SK-N-SH treated with all-trans-retinoic acid at 6 μM for 48 hours (cell line): ENCODE measurements at regions not wholly inside any gene's neighbourhood (a gene's known extent, or its start where the extent isn't known, plus 50 kb on each side); places are given as distances from the start of the nearest gene placed in this dataset.

Source experiments
- POU6F1 ChIP-seq: fragments of 250-450 bp; sonication (Bioruptor Pico); IDR thresholded peaks from 2 replicates; pipeline ENCODE4 v1.8.0; 2021; ENCODE audit warnings: low read depth, mild to moderate bottlenecking, moderate library complexity, borderline replicate concordance
- ZNF8 ChIP-seq: fragments of 450-650 bp; formaldehyde crosslinking; IDR thresholded peaks from 2 replicates; pipeline ENCODE4 v1.5.0; 2020; ENCODE audit warnings: mild to moderate bottlenecking, moderate library complexity

- TF ChIP-seq ZNF8 (CRISPR knock-in tag) (no peak), POU6F1 (CRISPR knock-in tag) (no peak)
Observed at GRCh38 chr7:52410032-52410431, 625.4 kb upstream of the POM121L12 start.
